Endothelial cell of umbilical vein (primary cell): ENCODE measurements at regions not wholly inside any gene's neighbourhood (a gene's known extent, or its start where the extent isn't known, plus 50 kb on each side); places are given as distances from the start of the nearest gene placed in this dataset.

Experiments used
- EZH2 ChIP-seq: IDR thresholded peaks from 2 replicates; pipeline ENCODE4 v1.6.1; 2012; ENCODE audit warnings: borderline replicate concordance, low read depth, mild to moderate bottlenecking, moderate library complexity, low read length, inconsistent platforms; ENCODE audit not compliant: severe bottlenecking
- FOS ChIP-seq: IDR thresholded peaks from 2 replicates; pipeline ENCODE4 v1.6.1; 2011; ENCODE audit warnings: mild to moderate bottlenecking, low read length, moderate library complexity, borderline replicate concordance; ENCODE audit not compliant: insufficient read depth
- GATA2 ChIP-seq: IDR thresholded peaks from 2 replicates; pipeline ENCODE4 v1.7.0; 2011; ENCODE audit warnings: low read depth, mild to moderate bottlenecking, moderate library complexity, mixed read lengths, low read length; ENCODE audit not compliant: insufficient read length, insufficient read depth
- JUN ChIP-seq: IDR thresholded peaks from 2 replicates; pipeline ENCODE4 v1.6.1; 2011; ENCODE audit warnings: borderline replicate concordance, low read depth; ENCODE audit not compliant: insufficient read length, insufficient read depth
- POLR2A ChIP-seq: IDR thresholded peaks from 2 replicates; pipeline ENCODE4 v1.6.1; 2012; ENCODE audit warnings: low read depth, mild to moderate bottlenecking, control low read depth, low read length
- POLR2AphosphoS5 ChIP-seq: IDR thresholded peaks from 2 replicates; pipeline ENCODE4 v1.6.1; 2012; ENCODE audit warnings: low read depth, mild to moderate bottlenecking, control low read depth, low read length, moderate library complexity; ENCODE audit not compliant: insufficient read depth
- TF ChIP-seq, protein P1 (sequence below), 2 donors: IDR thresholded peaks; 1 replicate in 1 of 2; 2 replicates in 1 of 2; pipeline ENCODE4 v1.5.1; 2011; ENCODE audit warnings: low read length in 2 of 2, mild to moderate bottlenecking in 2 of 2, moderate library complexity in 2 of 2, control low read depth in 1 of 2, inconsistent platforms in 1 of 2, low read depth in 1 of 2; ENCODE audit not compliant: insufficient read depth in 1 of 2; ENCODE audit errors: extremely low read depth in 1 of 2

DNA sequence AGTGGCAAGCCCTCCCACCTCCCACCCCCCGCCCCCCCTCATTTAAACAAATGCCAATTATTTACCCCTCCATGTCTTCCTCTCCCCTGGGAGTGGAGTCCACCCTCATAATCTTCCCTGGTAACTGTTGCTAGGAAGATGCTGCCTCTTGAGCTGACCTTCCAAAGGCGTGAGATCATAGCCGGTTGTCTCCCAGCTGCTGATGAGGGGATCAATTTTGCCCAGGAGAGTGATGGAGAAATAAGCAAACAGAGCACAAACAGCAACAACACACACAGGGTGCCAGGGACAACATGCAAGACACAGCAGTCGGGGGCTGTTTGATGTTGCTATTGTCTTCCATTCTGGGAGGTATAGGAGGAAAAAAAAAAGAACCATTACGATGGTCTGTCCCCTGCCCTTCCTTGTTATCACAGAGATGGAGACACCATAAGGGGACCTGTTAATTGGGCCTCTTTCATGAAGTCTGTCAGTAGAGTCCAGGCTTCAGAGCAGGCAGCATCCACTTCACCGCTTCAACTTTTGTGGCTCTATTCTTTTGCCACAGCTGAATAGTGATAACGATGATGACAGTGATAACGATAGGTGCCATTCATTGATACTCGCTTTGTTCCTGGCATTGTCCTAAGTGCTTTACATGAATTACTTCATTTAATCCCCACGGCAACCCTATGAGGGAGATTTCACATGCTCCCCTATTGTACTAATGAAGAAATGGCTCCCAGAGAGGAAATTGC, 76.9 kb upstream of the RGMA start:
- no peak for TF ChIP-seq POLR2AphosphoS5
- TF ChIP-seq, protein P1, sequence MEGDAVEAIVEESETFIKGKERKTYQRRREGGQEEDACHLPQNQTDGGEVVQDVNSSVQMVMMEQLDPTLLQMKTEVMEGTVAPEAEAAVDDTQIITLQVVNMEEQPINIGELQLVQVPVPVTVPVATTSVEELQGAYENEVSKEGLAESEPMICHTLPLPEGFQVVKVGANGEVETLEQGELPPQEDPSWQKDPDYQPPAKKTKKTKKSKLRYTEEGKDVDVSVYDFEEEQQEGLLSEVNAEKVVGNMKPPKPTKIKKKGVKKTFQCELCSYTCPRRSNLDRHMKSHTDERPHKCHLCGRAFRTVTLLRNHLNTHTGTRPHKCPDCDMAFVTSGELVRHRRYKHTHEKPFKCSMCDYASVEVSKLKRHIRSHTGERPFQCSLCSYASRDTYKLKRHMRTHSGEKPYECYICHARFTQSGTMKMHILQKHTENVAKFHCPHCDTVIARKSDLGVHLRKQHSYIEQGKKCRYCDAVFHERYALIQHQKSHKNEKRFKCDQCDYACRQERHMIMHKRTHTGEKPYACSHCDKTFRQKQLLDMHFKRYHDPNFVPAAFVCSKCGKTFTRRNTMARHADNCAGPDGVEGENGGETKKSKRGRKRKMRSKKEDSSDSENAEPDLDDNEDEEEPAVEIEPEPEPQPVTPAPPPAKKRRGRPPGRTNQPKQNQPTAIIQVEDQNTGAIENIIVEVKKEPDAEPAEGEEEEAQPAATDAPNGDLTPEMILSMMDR (IDR thresholded peaks at IDR 0.05; ENCODE audit: extremely low read depth in 1 of 2, insufficient read depth in 1 of 2, low read depth in 1 of 2, low read length in 2 of 2): no peak
- TF ChIP-seq POLR2A: no peak
- no peak for TF ChIP-seq EZH2
- TF ChIP-seq FOS: no peak
- TF ChIP-seq JUN: no peak
- TF ChIP-seq GATA2: no peak
